ENCODE measurements at regions not wholly inside any gene's neighbourhood (a gene's known extent, or its start where the extent isn't known, plus 50 kb on each side); places are given as distances from the start of the nearest gene placed in this dataset.

- no peak for DNase-seq
- no peak overlapping the region for H3K27ac ChIP-seq
- no peak overlapping the region for H3K4me3 ChIP-seq (ENCODE audit: low read depth, low read length)
- in situ Hi-C loops (cut with HindIII; ENCODE audit: low pct_ligation_motif_present, low sequenced_read_pairs): no loop called here
- no peaks in the 10 kb centered on the region for H3K36me3 ChIP-seq (replicated peaks)
- TF ChIP-seq, protein P1, sequence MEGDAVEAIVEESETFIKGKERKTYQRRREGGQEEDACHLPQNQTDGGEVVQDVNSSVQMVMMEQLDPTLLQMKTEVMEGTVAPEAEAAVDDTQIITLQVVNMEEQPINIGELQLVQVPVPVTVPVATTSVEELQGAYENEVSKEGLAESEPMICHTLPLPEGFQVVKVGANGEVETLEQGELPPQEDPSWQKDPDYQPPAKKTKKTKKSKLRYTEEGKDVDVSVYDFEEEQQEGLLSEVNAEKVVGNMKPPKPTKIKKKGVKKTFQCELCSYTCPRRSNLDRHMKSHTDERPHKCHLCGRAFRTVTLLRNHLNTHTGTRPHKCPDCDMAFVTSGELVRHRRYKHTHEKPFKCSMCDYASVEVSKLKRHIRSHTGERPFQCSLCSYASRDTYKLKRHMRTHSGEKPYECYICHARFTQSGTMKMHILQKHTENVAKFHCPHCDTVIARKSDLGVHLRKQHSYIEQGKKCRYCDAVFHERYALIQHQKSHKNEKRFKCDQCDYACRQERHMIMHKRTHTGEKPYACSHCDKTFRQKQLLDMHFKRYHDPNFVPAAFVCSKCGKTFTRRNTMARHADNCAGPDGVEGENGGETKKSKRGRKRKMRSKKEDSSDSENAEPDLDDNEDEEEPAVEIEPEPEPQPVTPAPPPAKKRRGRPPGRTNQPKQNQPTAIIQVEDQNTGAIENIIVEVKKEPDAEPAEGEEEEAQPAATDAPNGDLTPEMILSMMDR (IDR thresholded peaks at IDR 0.05; ENCODE audit: low read depth, low read length, missing control alignments): no peak
- no peaks in the 10 kb centered on the region for H3K27me3 ChIP-seq (replicated peaks)
Measured at GRCh38 chr3:106191211-106191610, 322.4 kb upstream of the CBLB start.

DNA sequence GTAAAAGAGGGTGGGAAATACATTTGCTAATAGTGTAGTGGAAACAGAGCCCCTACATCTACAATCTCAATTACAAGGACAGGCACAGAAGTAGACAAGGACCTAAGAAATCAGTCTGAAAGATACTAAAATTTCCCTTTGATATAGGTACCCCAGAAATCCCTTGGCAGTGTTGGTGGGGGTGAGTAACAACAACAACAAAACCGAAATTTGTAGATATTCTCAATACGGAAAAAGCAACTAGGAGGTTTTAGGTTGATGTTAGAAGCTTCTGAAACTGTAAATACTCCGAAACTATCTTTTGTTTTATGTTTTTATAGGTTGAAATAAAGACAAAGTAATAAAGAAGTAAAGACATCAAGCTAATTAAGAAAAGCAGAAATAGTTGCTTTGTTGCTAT is 323.1 kb upstream of the CBLB start:
- Histone ChIP-seq H3K36me3 (replicated peaks) (no peaks in the 10 kb centered on the region), H3K27ac (no peak overlapping the region), H3K27me3 (replicated peaks) (no peaks in the 10 kb centered on the region), H3K4me3 (ENCODE audit: low read depth, low read length) (no peak overlapping the region)
- TF ChIP-seq, protein P1 (IDR thresholded peaks at IDR 0.05; ENCODE audit: low read depth, low read length, missing control alignments): no peak
- DNase-seq: no peak
- in situ Hi-C loops (cut with HindIII; ENCODE audit: low pct_ligation_motif_present, low sequenced_read_pairs): no loop called here

GRCh38 chr3:106193876-106194275 is 325.1 kb upstream of the CBLB start:
- Histone ChIP-seq H3K36me3 (replicated peaks) (no peaks in the 10 kb centered on the region), H3K27ac (no peak overlapping the region), H3K4me3 (ENCODE audit: low read depth, low read length) (no peak overlapping the region), H3K27me3 (replicated peaks) (no peaks in the 10 kb centered on the region)
- no peak for DNase-seq
- TF ChIP-seq, protein P1 (IDR thresholded peaks at IDR 0.05; ENCODE audit: low read depth, low read length, missing control alignments): no peak
- in situ Hi-C loops (cut with HindIII; ENCODE audit: low pct_ligation_motif_present, low sequenced_read_pairs): no loop called here

- Histone ChIP-seq H3K4me3 (ENCODE audit: low read depth, low read length) (no peak overlapping the region), H3K36me3 (replicated peaks) (no peaks in the 10 kb centered on the region), H3K27ac (no peak overlapping the region), H3K27me3 (replicated peaks) (no peaks in the 10 kb centered on the region)
- no peak for DNase-seq
- in situ Hi-C loops (cut with HindIII; ENCODE audit: low pct_ligation_motif_present, low sequenced_read_pairs): no loop called here
- TF ChIP-seq, protein P1 (IDR thresholded peaks at IDR 0.05; ENCODE audit: low read depth, low read length, missing control alignments): no peak
Measured at GRCh38 chr3:106194726-106195125, 325.9 kb upstream of the CBLB start.

DNA sequence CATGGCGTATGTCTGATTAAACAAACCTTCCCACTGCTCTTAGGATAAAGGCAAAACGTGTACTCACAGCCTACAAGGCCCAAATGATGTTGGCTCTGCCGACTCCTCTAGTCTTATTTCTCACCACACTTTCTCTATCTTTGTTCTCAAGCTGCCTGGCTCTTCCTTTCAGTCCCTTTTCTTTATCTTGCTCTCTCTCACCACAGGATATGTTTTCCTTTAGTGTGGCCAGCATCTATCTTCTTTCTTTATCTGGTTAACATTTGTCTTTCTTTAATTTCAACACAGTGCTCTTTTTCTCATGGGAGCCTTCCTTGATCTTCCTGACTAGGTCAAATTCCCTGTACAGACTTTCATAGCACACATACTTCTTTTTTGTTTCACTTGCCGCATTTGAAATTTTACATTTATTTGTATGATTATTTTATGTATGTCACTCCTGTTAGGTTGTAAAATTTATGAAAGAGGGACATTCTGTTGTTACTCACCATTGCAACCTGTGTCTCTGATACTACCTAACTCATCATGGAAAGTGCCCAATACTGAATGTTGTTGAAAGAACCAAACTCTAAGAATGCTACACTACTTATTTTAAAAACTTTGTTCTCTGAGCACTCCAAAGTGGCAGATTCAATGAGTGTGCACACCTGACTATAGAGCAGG is 328.9 kb upstream of the CBLB start:
- TF ChIP-seq, protein P1 (IDR thresholded peaks at IDR 0.05; ENCODE audit: low read depth, low read length, missing control alignments): no peak
- no peaks in the 10 kb centered on the region for H3K36me3 ChIP-seq (replicated peaks)
- DNase-seq: peak; percentile 15
- in situ Hi-C loops (cut with HindIII; ENCODE audit: low pct_ligation_motif_present, low sequenced_read_pairs): no loop called here
- no peak overlapping the region for H3K27ac ChIP-seq
- H3K4me3 ChIP-seq (ENCODE audit: low read depth, low read length): no peak overlapping the region
- H3K27me3 ChIP-seq (replicated peaks): no peaks in the 10 kb centered on the region

All from brain microvascular endothelial cell (primary cell).